Head of caudate nucleus (tissue), 42 donors: ENCODE measurements at regions not wholly inside any gene's neighbourhood (a gene's known extent, or its start where the extent isn't known, plus 50 kb on each side); places are given as distances from the start of the nearest gene placed in this dataset.
"Not testable (repeated sequence)": the region's sequence is repeated elsewhere in the genome, so short reads cannot be mapped to it uniquely, and the experiment has no call there.

Experiments used
- DNase-seq, 42 donors: peaks; one replicate each; pipeline versions ENCODE4 v3.0.0 to v3.0.0-alpha.2; 2020 to 2021; ENCODE audit warnings: mixed read lengths in 7 of 42
- intact Hi-C: fragments of 100-400 bp; cut with DNase I; formaldehyde crosslinking; loops from one replicate; pipeline ENCODE4 v1.15.0; 2022

- peak in 1 of 42 donors; percentile 7 for DNase-seq
- intact Hi-C loops = no loop called here
Observed at GRCh38 chr5:135174315-135175096, 140.5 kb upstream of the PITX1 start.

DNA sequence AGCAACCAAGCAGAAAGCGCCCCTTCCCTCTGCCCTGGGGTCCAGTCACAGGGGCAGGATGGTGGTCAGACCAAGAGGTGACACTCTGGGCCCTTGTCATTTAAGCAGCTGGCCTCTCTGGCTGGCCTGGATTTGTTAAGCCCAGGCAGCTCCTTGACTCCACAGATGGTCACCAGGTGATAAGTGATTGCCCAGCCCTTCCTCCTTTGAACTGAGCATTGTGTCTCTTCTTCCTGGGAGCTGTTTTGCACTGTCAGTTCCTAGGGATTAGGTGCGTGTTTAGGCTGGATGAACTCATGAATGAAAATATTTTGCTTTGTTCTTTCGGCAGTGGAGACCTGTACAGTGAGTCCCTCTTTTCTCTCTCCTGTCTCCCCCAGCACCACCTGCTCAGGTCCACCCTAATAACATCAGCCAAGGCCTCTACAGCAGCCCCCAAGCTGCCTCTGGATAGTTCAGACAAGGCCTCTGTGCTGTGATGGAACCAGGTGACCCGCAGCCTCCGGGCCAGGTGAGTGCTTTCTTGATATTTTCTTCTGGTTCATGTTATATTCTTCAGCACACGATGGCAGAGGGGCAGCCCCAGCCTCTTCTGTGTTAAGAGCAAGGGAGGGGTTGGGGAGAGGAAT lies 139.7 kb upstream of the PITX1 start:
- DNase-seq = no peak
- intact Hi-C loops = no loop called here

- no peak for DNase-seq
- intact Hi-C loops = no loop called here
Observed at GRCh38 chr5:135172718-135173117, 138.7 kb upstream of the PITX1 start.

DNA sequence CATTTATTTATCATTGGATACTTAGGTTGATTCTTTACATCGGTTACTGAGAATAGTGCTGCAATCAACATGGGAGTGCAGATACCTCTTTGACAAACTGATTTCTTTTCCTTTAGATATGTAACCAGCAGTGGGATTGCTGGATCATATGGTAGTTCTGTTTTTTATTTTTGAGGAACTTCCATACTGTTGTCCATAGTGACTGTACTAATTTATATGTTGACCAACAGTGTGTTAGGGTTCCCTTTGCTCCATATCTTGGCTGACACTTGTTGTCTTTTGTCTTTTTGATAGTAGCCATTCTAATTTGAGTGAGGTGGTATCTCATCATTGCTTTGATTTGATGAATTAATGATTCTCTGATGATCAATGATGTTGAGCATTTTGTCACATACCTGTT lies 137.3 kb upstream of the PITX1 start:
- DNase-seq = no peak
- intact Hi-C loops = no loop called here

DNA sequence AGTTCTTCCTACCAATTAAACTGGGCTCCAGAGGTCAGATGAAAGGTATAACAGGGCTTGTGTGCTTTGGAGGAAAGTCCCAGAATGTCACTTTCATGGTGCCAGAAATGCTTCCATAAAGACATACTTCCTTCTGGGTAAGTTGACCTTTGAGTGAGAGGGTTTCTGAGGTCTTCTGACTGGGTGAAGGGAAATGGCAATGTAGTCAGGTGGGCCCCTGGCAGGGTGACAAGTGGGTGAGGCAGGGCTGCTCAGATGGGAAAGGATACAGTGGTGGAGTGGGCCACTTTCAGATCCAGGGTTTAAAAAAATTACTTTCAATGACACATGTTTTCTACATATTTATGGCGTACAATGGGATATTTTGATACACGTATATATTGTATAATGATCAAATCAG lies 136.5 kb upstream of the PITX1 start:
- DNase-seq = no peak
- intact Hi-C loops = no loop called here

GRCh38 chr5:135169753-135170152 lies 135.7 kb upstream of the PITX1 start:
- no peak for DNase-seq
- intact Hi-C loops = no loop called here

DNA sequence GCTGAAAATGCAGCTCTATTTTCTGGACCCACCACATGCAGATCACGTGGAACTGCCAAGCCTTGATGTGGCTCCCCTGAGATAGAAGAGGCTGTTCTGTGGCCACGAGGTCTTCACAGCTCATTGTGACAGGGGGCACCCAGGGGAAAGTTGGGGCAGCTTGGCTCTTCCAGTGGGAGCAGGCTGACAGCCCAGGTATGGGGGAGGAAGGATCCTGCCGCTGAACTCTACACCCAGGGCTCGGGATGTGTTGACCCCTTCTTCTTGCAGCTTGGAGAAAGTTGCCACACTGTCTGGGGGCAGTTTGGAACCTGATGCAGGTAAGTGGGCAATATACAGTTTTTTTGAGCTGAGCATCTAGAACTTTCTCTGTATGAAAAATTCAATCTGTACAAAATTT lies 133.6 kb upstream of the PITX1 start:
- intact Hi-C loops = no loop called here
- DNase-seq = no peak

- intact Hi-C loops, DNase-seq: not testable (repeated sequence)
Observed at GRCh38 chr5:135164873-135165614, 131.0 kb upstream of the PITX1 start.

GRCh38 chr5:135163964-135164363 lies 129.9 kb upstream of the PITX1 start:
- no peak for DNase-seq
- intact Hi-C loops = no loop called here

- no peak for DNase-seq
- intact Hi-C loops = no loop called here
Observed at GRCh38 chr5:135163391-135163790, 129.4 kb upstream of the PITX1 start.

DNA sequence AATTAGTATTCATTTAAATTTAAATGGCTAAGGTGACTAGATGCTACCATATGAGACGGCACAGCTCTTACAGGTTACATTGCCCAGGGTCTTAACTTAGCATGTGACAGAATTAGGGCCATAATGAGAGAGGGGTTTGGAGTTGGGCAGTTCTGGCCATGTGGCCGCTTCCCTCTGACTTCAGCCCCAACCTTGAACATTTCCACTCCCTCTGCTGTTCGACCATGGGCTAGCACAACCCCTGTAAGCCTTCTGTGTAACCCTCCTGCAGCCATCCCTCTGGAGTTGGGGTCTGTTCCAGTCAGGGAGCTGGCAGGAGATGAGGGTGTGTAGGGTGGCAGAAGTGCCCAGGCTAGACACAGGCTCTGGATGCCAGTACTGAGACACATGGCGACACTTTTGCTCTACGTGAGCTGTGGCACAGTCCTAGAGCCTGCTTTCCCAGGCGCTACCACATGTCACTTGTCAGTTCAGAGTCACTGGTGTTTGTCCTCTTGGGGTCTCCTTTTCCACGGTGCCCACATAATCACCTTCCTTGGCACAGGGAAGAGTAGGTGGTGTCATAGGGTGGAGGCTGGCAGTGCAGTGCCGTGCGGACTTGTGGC lies 128.7 kb upstream of the PITX1 start:
- intact Hi-C loops = no loop called here
- DNase-seq = no peak

- no peak for DNase-seq
- intact Hi-C loops = no loop called here
Observed at GRCh38 chr5:135161221-135161620, 127.2 kb upstream of the PITX1 start.

DNA sequence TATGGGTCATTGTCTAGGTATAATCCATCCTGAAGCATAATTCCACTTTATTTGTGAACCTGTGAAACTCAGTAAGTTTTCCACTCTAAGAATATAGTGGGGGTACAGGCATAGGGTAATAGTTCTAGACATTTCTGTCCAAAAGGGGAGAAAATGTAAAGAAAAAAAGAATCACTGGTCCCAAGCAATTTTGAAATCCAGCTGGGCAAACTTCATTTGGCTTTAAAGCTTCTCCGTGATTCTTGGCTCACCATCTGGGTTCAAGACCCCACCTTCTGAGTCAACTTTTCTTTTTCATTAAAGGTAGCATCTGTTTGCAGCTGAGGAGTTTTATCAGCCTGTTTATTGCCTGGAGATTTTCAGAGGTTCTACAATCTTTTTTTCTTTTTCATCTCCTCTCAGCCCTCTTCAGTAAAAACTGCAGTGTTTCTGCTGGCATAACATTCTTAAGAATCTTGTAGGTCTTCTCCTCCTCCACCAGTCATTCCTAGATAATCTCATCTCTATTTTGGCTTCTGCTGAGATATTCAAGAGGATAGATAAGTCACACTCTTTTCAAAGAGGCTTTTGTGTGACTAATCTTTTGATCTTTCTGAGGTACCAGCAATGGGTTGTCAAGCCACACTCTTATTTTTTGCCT lies 126.1 kb upstream of the PITX1 start:
- intact Hi-C loops = no loop called here
- DNase-seq = no peak

DNA sequence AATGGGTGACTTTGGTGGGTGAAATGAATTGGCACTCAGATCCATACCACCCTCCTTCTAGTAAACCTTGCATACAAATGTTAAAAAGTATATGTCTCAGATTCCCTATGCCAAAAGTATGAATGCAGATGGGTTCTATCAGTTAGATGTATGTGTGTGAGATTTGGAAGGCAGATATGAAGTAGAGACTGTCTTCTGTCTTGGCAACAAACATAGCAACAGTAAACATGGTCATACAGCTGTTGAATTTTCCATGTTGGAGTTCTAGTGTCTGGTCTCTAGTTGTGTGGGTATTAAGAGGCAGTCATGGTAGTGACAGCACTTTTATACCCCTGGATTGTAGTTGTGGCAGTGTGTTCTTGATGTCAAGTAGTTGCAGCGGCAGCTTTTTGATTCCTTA lies 125.6 kb upstream of the PITX1 start:
- intact Hi-C loops = no loop called here
- no peak for DNase-seq

- intact Hi-C loops = no loop called here
- DNase-seq = peak in 1 of 42 donors; percentile 24
Observed at GRCh38 chr5:135158982-135159381, 125.0 kb upstream of the PITX1 start.

DNA sequence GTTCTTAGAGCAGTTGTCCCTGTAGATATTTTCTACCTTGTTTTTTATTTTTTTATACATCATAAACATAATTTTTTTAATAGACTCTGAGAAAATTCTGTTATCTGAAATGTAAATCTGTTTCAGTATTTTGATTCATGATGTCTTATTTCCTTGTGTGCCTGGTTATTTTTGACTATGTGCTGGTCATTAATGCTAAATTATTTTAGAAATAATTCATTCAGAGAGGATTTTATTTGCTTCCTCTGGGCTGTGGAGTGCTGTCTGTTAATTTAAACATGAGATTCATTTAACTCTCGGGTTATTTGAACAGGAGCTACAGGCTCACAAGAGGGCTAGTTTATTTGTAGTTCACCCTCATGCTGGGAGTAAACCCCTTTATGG lies 124.3 kb upstream of the PITX1 start:
- DNase-seq = no peak
- intact Hi-C loops = no loop called here

DNA sequence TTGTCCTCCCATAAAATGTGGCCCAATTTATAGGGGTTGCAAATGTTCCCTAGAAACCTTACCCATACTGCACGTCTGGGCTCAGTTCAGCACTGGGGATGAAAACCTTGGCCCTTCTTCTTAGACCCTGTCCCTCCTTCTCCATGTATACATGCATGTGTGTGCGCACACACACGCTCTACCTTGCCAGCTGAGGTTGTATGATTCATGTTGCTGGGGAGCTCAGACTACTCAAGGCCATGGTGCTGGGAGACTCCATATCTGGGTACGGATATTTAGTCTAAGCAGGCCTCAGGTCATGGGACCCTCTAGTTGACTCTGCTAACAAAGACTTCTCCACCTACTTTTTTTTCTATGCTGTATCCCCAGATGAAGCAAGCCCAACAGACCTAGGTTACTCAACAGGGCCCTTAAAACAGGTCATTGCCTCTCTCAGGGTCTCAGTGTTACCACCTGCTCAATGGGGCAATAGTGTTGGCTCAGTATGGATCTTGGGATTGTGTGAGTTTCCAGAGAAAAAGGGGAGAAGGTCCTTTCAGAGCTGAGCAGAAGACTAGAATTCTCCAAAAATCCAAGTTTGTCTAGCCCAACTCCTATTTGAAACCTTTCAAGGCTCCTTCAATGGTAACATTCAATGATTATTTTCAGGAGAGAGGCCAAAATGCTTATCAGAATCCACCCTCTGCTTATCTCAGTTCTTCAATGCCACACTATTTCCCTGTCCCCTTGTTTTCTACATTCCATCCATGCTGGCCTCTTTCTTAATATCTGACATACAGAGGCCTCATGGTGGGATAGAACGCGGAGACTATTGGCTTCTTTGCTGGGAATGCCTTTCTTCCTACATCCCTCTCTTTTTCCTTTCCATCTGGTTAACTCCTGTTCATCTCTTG lies 123.6 kb upstream of the PITX1 start:
- intact Hi-C loops = no loop called here
- DNase-seq = no peak

DNA sequence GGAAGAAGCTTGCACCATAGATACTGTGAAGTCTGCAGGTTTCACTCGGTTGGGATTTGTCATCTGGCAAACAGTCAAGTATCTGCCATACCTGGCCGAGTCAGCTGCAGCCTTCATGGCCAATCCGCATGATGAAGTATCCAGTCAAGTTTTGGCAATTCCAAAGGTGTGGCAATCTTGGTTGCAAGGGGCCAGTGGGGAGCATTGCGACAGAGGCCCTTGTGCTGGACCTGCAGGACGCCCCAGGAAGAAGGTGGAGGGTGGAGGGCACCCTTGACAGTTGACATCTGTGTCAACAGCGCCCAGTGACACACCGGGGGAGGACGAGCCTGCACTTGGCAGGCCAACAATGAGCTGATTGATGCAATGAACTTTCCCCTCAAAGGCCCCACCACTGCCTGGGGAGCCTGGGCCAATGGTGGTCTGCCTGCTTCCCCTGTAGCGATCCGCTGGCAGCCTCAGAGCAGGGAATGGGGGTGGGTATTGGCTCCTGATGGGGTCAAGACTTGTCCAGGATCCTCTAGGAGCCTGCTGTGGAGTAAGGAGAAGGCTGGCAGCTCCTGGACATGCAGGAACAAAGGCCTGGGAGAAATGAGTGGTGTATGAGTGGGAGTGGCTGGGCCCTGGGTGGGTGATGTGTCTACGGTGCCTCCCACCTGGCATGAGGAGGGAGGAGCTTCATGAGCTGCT lies 122.8 kb upstream of the PITX1 start:
- no peak for DNase-seq
- intact Hi-C loops = no loop called here
